PC-3 (cell line): ENCODE measurements at regions not wholly inside any gene's neighbourhood (a gene's known extent, or its start where the extent isn't known, plus 50 kb on each side); places are given as distances from the start of the nearest gene placed in this dataset.
A peak's percentile ranks its signal among the peaks of the same experiment; 100 is the strongest.

ENCODE experiments used
- ATAC-seq: fragments of 200-7000 bp; cut with Tn5 transposase; 2 replicates; pipeline ENCODE4 v1.9.1; 2020; ENCODE audit warnings: mild to moderate bottlenecking, moderate library complexity
- BruUV-seq: library from RNA; stranded (reverse); fragments of 400-500 nt; replicated peaks from 2 replicates; lab custom pipeline; 2021; lab: Mats Ljungman, UMichigan
- CTCF ChIA-PET: fragments of 300-600 bp; sonication (Branson Sonifier 250); formaldehyde crosslinking; loops from one replicate; lab custom pipeline; 2022; ENCODE audit warnings: antibody characterized with exemption; lab: Charles Lee
- POLR2A ChIA-PET: fragments of 300-600 bp; sonication (Branson Sonifier 250); formaldehyde crosslinking; loops from one replicate; lab custom pipeline; 2022; ENCODE audit warnings: antibody characterized with exemption; ENCODE audit not compliant: unreplicated experiment; lab: Charles Lee
- DNase-seq: peaks from one replicate; pipeline ENCODE4 v3.0.0-alpha.2; 2015
- H2AFZ ChIP-seq: fragments of 300-600 bp; sonication (generic); 2 replicates; pipeline ENCODE4 v1.6.0; 2016; ENCODE audit warnings: antibody characterized with exemption, low read length
- H3F3A ChIP-seq: fragments of 300-600 bp; sonication (generic); one replicate; pipeline ENCODE4 v1.6.0; 2017; ENCODE audit warnings: antibody characterized with exemption, low read length, control low read depth, mild to moderate bottlenecking; ENCODE audit not compliant: unreplicated experiment
- H3K27ac ChIP-seq: fragments of 300-600 bp; sonication (generic); 2 replicates; pipeline ENCODE4 v1.5.1; 2016; ENCODE audit warnings: mild to moderate bottlenecking, low read length
- H3K27me3 ChIP-seq: fragments of 300-600 bp; sonication (generic); 2 replicates; pipeline ENCODE4 v1.6.1; 2016; ENCODE audit warnings: low read length, mixed read lengths
- H3K36me3 ChIP-seq: fragments of 300-600 bp; sonication (generic); 2 replicates; pipeline ENCODE4 v1.6.1; 2016; ENCODE audit warnings: low read depth, mixed run types, low read length, mixed read lengths
- H3K4me1 ChIP-seq: fragments of 300-600 bp; sonication (generic); 2 replicates; pipeline ENCODE4 v1.5.1; 2016; ENCODE audit warnings: low read length; ENCODE audit not compliant: insufficient read depth
- H3K4me2 ChIP-seq: fragments of 300-600 bp; sonication (generic); 2 replicates; pipeline ENCODE4 v1.6.0; 2016; ENCODE audit warnings: low read length
- H3K4me3 ChIP-seq: fragments of 300-600 bp; sonication (generic); 2 replicates; pipeline ENCODE4 v1.5.1; 2016; ENCODE audit warnings: mild to moderate bottlenecking, low read length, mixed read lengths
- H3K79me2 ChIP-seq: fragments of 300-600 bp; sonication (generic); 2 replicates; pipeline ENCODE4 v1.6.1; 2017; ENCODE audit warnings: low read length, mixed read lengths
- H3K9ac ChIP-seq: fragments of 300-600 bp; sonication (generic); 2 replicates; pipeline ENCODE4 v1.6.0; 2016; ENCODE audit warnings: mild to moderate bottlenecking, low read length
- H3K9me2 ChIP-seq: fragments of 300-600 bp; sonication (generic); replicated peaks from 2 replicates; pipeline ENCODE4 v1.6.1; 2016; ENCODE audit warnings: mixed run types, low read length, mixed read lengths
- H3K9me3 ChIP-seq: fragments of 300-600 bp; sonication (generic); 2 replicates; pipeline ENCODE4 v1.6.1; 2016; ENCODE audit warnings: low read length, mixed read lengths
- H4K20me1 ChIP-seq: fragments of 300-600 bp; sonication (generic); 2 replicates; pipeline ENCODE4 v1.6.1; 2016; ENCODE audit warnings: low read length, mixed read lengths
- CTCF ChIP-seq: fragments of 300-600 bp; sonication (generic); conservative IDR thresholded peaks from 2 replicates; pipeline ENCODE4 v1.5.1; 2017; ENCODE audit warnings: antibody characterized with exemption, low read depth, mild to moderate bottlenecking, low read length
- EZH2 ChIP-seq: fragments of 300-600 bp; sonication (generic); IDR thresholded peaks from one replicate; pipeline ENCODE4 v1.6.1; 2017; ENCODE audit warnings: antibody characterized with exemption, mild to moderate bottlenecking, low read length; ENCODE audit not compliant: unreplicated experiment
- EZH2phosphoT487 ChIP-seq: fragments of 300-600 bp; sonication (generic); IDR thresholded peaks from 2 replicates; pipeline ENCODE4 v1.6.1; 2018; ENCODE audit warnings: mild to moderate bottlenecking, antibody characterized with exemption, low read length, borderline replicate concordance
- intact Hi-C: fragments of 100-400 bp; cut with micrococcal nuclease; formaldehyde crosslinking; loops from 2 replicates; pipeline ENCODE4 v1.9.0; 2023

- no peak for TF ChIP-seq EZH2
- no peak for TF ChIP-seq EZH2phosphoT487
- TF ChIP-seq CTCF, result no peak
- Histone ChIP-seq H4K20me1 (no peaks in the 10 kb centered on the region), H3K4me2 (peak overlapping the region; percentile 29), H3F3A (peaks cover 4% of the 10 kb centered on the region), H3K9me2 (no peaks in the 10 kb centered on the region), H3K36me3 (no peaks in the 10 kb centered on the region), H3K4me1 (peaks cover 42% of the 10 kb centered on the region), H3K4me3 (no peak overlapping the region), H3K79me2 (no peaks in the 10 kb centered on the region), H2AFZ (no peak overlapping the region), H3K27me3 (no peaks in the 10 kb centered on the region), H3K9ac (no peak overlapping the region), H3K27ac (no peak overlapping the region), H3K9me3 (no peaks in the 10 kb centered on the region)
- ATAC-seq, result peak; percentile 59
- peak; percentile 81 for DNase-seq
- POLR2A ChIA-PET, result no interaction called here
- BruUV-seq, result no TSS peak
- intact Hi-C loops, result loop anchor here (5.0 to 10.0 kb wide), 3 partner anchors 64 to 966 kb away; no protein-coding TSS in a partner anchor
- CTCF ChIA-PET, result no interaction called here
These were observed 193.2 kb upstream of the TPRG1 start for GRCh38 chr3:188978421-188979171.

- ChIA-PET CTCF (no interaction called here), POLR2A (no interaction called here)
- no peaks in the 10 kb centered on the region for H3K9me2 ChIP-seq
- 0 out of 2 replicates have a peak overlapping the region, but pooled peaks have one; percentile 6 for H2AFZ ChIP-seq
- no TSS peak for BruUV-seq
- intact Hi-C loops, result loop anchor here (5.0 to 10.0 kb wide), 3 partner anchors 63 to 966 kb away; no protein-coding TSS in a partner anchor
- H4K20me1 ChIP-seq, result no peaks in the 10 kb centered on the region
- DNase-seq (no peak), ATAC-seq (peak; percentile 1; the same call in 1 of the 2 replicates)
- H3K4me3 ChIP-seq, result no peak overlapping the region
- no peak overlapping the region for H3K27ac ChIP-seq
- H3K79me2 ChIP-seq, result no peaks in the 10 kb centered on the region
- peak overlapping the region; percentile 29 for H3K4me2 ChIP-seq
- TF ChIP-seq EZH2phosphoT487 (no peak), EZH2 (no peak), CTCF (no peak)
- peaks cover 4% of the 10 kb centered on the region for H3F3A ChIP-seq
- no peaks in the 10 kb centered on the region for H3K27me3 ChIP-seq
- no peaks in the 10 kb centered on the region for H3K9me3 ChIP-seq
- H3K36me3 ChIP-seq, result no peaks in the 10 kb centered on the region
- H3K9ac ChIP-seq, result no peak overlapping the region
- H3K4me1 ChIP-seq, result peaks cover 40% of the 10 kb centered on the region
These were observed 192.5 kb upstream of the TPRG1 start for GRCh38 chr3:188979248-188979647.
